ENCODE measurements at regions not wholly inside any gene's neighbourhood (a gene's known extent, or its start where the extent isn't known, plus 50 kb on each side); places are given as distances from the start of the nearest gene placed in this dataset.

DNA sequence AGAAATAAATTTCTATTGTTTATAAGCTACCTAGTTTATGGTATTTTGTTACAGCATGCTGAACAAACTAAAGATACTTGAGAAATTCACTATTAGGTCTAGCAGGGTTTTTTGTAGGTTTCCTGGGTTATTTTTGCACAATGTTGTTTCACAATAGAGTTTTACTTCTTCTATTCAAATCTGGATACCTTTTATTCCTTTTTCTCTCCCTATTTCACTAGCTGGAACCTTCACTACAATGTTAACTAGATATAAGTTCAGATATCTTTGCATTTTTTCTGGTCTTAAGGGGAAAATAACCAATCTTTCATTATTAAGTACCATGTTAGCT lies 237.7 kb upstream of the CITED2 start:
- TF ChIP-seq, protein P1, sequence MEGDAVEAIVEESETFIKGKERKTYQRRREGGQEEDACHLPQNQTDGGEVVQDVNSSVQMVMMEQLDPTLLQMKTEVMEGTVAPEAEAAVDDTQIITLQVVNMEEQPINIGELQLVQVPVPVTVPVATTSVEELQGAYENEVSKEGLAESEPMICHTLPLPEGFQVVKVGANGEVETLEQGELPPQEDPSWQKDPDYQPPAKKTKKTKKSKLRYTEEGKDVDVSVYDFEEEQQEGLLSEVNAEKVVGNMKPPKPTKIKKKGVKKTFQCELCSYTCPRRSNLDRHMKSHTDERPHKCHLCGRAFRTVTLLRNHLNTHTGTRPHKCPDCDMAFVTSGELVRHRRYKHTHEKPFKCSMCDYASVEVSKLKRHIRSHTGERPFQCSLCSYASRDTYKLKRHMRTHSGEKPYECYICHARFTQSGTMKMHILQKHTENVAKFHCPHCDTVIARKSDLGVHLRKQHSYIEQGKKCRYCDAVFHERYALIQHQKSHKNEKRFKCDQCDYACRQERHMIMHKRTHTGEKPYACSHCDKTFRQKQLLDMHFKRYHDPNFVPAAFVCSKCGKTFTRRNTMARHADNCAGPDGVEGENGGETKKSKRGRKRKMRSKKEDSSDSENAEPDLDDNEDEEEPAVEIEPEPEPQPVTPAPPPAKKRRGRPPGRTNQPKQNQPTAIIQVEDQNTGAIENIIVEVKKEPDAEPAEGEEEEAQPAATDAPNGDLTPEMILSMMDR (IDR thresholded peaks at IDR 0.05; ENCODE audit: extremely low read depth, insufficient read depth, missing control alignments), result no peak
- in situ Hi-C loops (cut with MboI; ENCODE audit: low pct_unique_long_range_greater_than_20kb, low sequenced_read_pairs, unreplicated experiment), result no loop called here
- no peak for DNase-seq (ENCODE audit: low spot score)

DNA sequence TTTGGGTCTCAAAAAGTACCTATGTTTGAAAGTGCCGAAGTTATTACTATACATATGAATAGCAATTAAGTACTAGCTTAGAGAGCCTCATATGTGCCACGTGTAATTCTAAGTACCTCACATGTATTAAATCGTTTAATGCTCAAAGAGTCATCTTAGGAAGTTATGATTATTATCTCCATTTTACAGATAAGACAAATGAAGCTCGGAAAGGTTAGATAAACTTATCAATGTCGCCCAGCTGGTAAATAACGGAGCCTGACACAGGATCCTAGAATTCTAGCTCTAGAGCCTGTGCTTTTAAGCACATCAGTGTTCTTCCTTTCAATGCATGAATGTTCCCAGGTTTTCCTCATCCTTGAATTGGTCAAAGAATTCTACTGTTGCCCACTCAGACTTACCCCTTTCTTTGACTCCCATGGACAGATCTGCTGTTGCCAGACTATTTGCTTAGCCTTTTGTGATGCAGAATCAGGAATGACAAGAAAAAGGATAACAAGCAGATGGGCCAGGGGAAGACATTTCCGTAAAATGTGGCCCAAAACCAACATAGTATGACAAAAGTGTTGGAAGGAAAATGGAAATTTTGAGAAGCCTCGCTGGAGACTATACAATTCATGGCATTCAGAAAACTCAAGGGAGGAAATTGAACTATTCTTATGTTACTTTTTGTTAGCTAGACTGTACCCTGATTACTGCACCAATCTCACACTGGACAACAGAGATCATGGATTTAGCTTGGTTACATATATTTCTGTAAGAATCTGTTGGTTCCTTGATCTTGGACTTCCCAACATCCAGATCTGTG lies 237.1 kb upstream of the CITED2 start:
- no peak for DNase-seq (ENCODE audit: low spot score)
- in situ Hi-C loops (cut with MboI; ENCODE audit: low pct_unique_long_range_greater_than_20kb, low sequenced_read_pairs, unreplicated experiment), result no loop called here
- TF ChIP-seq, protein P1 (IDR thresholded peaks at IDR 0.05; ENCODE audit: extremely low read depth, insufficient read depth, missing control alignments), result no peak

DNA sequence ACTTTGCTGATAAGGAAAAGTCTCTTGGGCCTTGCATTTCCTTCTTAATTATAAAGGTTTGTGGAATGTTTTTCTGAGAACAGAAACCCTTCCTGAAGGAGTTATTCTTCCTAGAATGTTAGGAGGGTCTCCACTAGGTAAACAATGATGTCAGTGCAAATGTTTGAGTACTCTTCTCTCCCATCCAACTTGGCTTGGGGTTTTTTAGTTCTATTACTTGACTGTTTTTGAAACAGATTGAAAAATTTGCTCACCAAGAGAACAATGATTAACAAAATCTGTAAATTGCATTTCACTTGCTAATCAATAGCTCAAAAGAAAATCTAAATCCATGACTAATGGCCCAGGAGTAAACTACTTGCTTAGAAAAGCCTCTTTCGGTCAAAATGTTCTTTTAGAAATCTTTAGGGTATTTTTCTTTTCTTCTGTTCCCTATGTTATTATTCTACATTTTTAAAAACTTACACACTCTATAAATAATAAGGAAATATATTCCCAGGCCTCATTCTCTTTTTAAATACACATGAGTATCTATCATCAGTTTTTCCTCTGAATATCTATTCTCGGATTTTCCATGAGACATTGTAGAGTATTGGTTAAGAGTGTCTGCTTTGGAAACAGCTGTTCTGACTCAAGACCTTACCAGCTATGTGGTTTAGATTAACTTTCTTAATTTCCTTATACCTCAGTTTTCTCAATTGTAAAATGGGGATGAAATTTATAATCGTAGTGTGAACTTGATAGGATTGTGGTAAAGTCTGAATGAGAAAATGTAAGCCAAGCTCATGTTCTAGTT lies 234.2 kb upstream of the CITED2 start:
- TF ChIP-seq, protein P1 (IDR thresholded peaks at IDR 0.05; ENCODE audit: extremely low read depth, insufficient read depth, missing control alignments), result no peak
- in situ Hi-C loops (cut with MboI; ENCODE audit: low pct_unique_long_range_greater_than_20kb, low sequenced_read_pairs, unreplicated experiment), result no loop called here
- no peak for DNase-seq (ENCODE audit: low spot score)

DNA sequence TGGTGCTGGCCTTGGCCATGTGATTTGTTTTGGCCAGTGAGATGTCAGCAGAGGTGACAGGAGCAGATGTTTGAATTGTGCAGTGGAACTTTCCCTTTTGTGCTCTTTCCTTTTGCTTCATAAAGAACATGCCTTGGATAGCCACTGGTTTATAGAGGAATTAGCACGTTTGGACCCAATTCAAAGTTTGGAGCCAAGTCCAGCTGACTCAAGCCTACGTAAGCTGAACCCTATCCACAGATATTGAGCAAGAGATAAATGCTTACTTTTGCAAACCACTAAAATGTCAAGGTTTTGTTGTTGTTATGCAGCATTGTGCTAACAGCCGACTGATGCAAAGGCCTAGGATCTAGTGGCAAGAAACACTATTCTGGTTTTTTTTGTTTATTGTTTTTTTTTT lies 230.9 kb upstream of the CITED2 start:
- DNase-seq (ENCODE audit: low spot score), result no peak
- in situ Hi-C loops (cut with MboI; ENCODE audit: low pct_unique_long_range_greater_than_20kb, low sequenced_read_pairs, unreplicated experiment), result no loop called here
- TF ChIP-seq, protein P1 (IDR thresholded peaks at IDR 0.05; ENCODE audit: extremely low read depth, insufficient read depth, missing control alignments), result no peak

DNA sequence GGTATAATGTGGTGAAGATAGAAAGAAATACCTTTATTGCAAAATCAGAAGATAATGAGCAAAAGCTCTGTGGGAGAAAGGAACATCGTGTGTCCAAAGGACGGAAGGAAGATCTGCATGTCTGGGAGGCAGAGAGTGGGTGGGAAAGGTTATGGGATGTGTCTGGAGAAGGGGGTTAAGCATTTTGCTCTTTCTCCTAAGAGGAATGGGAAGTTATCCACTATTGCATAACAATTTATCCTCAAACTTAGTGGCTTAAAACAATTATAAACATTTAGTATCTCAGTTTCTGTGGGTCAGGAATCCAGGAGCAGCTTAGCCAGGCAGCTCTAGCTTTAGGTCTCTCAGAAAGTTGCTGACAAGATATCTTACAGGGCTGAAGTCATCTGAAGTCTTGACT lies 229.1 kb upstream of the CITED2 start:
- DNase-seq (ENCODE audit: low spot score), result no peak
- TF ChIP-seq, protein P1 (IDR thresholded peaks at IDR 0.05; ENCODE audit: extremely low read depth, insufficient read depth, missing control alignments), result no peak
- in situ Hi-C loops (cut with MboI; ENCODE audit: low pct_unique_long_range_greater_than_20kb, low sequenced_read_pairs, unreplicated experiment), result no loop called here

DNA sequence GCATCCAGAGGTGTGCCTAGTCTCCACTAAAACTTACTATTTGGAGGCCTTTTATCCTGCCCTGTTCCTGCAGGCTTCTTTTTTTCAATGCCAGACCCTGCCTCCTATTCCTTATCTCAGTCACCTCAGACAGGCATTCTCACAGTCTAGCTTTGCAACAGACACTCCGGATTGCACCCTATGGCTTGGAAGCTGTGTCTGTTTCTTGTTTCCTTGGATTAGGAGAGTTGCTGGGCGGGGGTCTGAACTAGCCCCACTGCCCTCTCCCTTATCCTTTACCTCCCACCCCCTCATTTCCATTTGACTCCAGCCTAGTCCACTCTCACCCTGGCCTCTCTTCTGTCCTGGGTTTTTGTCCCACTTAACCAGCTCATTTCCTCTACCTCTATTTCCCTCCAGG lies 228.1 kb upstream of the CITED2 start:
- no peak for DNase-seq (ENCODE audit: low spot score)
- in situ Hi-C loops (cut with MboI; ENCODE audit: low pct_unique_long_range_greater_than_20kb, low sequenced_read_pairs, unreplicated experiment), result no loop called here
- TF ChIP-seq, protein P1 (IDR thresholded peaks at IDR 0.05; ENCODE audit: extremely low read depth, insufficient read depth, missing control alignments), result no peak
